Amniotic stem cell (primary cell): ENCODE measurements at regions not wholly inside any gene's neighbourhood (a gene's known extent, or its start where the extent isn't known, plus 50 kb on each side); places are given as distances from the start of the nearest gene placed in this dataset.

ENCODE experiments used
- DNase-seq: peaks from one replicate; lab custom pipeline; 2025; lab: John Stamatoyannopoulos, UW

DNA sequence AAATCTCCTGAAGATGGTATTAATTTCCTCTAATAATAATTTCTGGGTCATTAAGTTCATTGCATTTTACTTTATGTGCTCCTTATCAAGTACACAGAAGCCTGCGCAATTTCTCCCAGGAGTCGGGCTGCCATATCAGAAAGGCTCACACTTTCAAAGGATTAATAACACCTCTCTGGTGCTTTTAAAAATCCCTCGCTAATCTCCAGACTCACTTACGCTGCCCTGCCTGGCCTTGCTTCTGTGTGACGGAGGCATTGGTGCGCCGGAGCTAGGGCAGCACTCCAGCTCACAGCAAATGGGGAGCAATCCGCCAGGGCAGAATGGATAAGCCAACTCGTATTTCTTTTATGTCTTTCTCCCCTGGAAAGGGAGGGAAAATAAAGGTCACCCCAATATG, 300.8 kb downstream of the EFNB2 start:
- no peak for DNase-seq

DNA sequence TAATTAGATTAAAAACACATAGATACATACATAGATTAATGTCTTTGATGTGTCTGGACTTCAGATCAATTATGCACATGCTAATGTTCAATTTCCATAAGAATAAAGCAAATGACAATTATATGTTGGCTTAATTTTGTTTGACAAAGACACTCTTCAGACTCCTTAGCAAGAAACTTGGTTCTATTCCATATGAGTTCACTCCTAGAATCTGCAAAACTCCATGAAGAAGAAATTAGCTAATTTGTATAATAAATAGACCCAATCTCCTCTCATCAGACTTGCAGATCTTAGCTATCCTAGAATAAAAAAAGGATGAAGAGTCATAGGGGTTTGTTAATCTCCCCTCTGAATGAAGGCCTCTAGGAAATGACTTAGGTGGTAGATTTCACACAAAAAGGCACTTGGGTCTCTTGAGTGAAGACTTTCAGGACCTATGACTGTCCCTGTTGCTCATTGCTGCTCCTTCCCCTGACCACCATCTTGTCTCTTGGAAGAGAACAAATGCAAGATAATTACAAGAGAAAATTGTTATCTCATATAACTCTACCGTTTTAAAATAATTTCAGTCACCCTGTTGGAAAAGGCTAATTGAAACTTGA, 302.2 kb downstream of the EFNB2 start:
- no peak for DNase-seq

DNA sequence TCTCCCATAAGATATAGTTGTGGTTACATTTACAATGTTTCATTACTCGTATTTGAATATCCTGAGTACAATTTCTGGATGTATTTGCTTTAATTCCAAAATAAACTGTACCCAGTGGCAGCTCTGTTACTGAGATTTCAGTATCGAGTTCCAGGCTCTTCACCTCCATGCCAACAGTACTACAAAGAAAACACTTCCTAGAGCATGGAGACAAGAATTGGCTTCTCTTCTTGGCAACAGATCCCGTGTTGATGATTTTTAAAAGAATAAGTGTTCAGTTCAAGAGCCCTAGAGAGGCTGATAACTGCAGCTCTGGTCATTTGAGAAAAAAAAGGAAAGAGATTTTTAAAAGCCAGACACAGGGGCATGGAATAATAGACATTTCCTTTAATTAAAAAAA, 302.8 kb downstream of the EFNB2 start:
- DNase-seq, result no peak

DNA sequence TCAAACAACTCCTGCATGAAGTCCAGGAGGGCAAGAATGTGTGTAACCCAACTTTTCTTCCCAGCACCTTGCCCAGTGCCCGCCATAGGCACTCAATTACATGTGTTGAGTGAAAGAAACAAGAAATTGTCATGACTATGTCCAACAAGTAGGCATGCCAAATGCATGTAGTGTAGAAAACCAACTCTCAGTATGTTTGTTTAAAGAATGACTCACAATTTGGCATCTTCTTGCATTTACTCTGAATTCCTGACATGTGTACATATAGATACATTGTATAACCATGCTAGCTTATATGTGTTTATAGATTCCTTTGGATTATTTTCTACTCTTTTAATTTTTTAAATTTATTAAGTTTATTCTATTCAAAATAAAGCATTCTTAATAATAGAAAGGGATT, 305.0 kb downstream of the EFNB2 start:
- DNase-seq, result peak; percentile 16

DNA sequence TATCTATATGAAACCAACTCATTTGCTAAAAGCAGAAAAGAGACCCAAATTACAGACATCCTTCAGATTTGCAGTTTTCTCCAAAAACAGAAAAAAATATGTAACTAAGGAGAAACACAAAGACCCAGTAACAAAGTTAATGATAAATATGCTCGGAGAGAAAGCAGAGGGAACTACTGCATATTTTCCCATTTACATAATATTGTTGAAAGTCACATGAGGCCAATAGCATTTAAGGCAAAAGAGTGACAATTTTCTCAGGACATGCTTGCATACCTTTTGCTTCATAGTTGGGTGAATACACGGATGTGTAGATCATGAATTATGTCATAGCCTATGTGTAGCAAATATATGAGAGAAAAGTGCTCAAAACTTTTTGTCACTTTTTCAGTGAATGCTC, 310.3 kb downstream of the EFNB2 start:
- DNase-seq, result no peak

DNA sequence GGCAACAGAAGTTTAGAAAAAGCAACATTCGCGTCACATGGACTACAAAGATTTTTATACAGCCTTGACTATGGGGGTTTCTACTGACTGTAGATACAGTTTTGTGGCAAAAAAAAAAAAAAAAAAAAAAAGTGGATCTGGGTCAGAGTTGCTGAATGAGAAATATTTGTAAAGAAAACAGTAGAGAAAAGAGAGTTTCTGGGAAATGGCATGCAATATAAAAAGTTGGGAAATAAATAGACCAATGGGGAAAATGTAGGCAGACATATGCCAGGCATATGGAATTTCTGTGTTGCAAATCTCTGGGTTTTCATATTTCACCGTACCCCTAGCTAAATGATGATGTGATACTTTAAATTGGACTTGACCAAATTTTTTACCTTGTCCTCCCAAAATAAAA, 315.3 kb downstream of the EFNB2 start:
- DNase-seq, result no peak

DNA sequence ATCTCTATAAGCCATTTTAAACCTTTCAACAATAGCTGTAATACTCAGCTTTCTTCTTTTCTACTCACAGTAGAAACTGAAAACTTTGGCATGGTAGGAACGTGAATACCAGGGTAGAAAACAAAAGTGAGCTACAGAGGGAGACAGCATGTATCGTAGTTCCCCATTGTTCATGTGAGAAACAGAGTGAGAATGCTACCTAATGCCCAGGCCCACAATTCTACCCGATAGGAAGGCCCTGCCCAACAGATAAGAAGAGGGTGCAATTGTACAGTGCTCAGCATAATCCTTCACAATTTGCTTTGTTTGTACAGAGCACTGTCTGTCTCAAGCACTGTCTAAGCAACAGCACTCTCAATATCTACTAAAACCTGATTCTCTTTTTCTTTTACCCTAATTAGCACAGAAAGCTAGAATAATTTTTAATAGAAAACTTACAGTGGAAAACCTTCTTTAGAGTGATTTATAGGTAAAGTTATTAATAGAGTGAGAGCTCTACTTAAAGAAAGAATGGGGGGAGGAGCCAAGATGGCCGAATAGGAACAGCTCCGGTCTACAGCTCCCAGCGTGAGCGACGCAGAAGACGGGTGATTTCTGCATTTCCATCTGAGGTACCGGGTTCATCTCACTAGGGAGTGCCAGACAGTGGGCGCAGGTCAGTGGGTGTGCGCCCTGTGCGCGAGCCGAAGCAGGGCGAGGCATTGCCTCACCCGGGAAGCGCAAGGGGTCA, 322.3 kb downstream of the EFNB2 start:
- DNase-seq, result no peak

DNA sequence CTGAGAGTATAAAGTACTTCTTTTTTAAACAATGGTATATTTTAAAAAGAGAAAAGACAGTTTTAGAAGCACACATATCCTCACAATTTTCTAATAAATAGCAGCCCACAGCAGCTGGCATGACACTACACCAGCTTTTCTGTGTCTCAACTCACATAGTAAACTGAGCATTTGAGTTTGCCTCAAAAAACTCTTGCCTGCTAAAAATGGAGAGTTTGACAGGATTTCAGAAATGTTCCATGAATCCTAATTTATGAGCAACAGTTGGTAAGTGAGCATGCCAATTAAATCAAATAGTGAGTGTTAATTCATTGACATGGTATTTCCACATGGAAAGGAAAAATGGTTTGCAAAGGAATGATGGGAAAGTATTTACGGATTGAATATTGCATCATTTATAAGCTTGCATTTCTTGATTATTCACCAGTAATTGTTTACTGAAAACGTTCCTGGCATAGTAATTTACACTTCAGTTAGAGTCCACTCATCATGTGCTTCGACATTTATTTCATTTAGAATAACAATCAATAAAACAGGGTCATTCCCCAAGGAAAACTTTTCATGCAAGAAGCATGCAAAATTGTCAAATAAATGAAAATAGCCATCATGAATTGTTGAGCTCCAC, 323.0 kb downstream of the EFNB2 start:
- DNase-seq, result no peak

DNA sequence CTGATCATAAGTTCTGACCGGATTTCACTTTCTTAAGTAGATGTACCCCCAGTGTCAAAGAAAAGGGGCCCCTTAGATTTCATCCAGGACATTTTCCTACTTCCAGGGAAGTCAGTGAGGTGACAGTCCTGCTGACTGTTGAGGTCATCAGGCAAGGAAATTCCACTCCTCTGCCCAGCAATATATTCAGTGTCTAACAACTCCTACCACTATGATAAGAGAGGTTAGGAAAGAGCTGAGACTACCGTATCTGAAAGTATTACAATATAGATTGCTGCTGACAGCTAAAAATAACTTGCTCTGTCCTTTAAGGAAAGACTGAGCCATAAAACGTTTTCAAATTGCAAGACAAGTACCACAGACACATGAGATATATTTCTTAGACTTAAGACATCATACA, 325.1 kb downstream of the EFNB2 start:
- no peak for DNase-seq

DNA sequence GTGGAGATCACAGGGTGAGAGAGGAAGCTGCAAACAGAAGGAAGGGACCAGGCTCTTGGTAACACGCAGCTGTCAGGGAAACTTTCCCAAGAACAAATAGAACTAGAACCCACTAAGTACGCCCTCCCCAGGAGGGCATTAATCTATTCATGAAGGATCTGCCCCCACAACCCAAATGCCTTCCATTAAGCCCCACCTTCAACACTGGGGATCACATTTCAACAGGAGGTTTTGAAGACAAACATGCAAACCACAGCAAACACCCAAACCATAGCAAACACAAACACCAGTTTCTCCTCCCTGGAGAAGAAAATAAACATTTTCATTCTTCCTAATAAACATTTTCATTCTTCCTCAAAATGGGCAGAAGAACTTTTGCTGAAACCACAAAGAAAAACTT, 329.6 kb downstream of the EFNB2 start:
- no peak for DNase-seq

DNA sequence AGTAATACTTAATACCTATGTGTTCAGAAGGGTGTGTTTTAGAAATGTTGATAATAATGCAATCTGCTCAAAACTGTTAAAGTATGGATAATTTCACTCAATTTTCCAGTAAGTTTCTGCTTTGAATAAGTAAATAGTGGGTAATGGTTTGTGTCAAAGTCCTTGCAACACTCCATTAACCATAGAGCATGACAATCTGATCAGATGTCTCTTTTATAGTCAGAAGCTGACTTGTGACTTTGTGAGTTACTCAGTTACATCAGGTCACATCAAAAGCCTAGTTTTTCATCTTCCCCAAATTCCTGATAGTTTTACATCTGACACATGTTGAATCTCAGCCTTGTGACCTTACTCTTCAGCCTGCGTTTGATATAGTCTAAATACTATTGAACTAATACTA, 338.0 kb downstream of the EFNB2 start:
- DNase-seq, result no peak

DNA sequence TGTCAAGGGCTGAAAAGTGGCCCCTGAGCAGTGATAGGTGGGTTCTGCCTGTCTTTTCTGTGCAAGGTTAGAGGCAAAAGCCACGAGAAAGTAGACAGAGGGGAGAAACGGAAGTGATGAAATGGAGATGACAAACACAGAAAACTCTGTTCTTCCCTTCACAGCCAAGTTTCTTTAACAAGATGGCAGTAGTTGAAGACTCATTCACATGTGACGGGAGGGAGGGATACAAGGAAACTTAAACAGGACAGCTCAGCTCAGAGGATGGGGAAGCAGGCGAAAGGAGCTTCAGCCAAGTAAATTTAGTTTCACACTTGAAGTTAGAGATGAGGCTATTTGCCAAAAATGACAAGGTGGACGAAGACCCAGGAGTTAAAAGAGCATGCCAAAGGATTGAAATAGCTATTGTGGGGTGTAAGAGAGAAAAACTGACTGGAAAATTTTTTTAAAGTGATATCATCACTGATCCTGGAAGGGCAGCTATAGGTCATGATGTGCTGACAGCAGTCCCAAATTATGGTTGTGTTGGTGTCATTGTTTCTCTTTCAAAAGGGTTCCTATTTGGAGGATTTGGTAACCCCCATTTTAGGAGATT, 347.9 kb downstream of the EFNB2 start:
- DNase-seq, result no peak

DNA sequence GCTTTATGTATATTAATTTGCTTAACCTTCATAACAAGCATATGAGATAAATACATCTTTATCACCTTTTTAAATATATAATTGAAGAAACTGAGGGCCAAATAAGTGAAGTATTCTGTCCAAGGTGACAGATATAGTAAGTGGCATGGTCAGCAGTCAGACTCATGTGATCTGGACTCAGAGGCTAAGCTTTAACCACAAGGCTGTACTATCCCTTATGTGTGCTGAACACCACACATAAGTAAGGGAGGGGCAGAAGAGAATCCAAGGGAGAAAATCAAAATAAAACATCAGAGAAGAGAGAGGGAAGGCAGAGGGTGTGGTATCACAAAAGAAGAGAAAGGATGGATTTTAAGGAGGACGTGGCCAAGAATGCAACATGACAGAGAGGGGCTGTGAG, 348.4 kb downstream of the EFNB2 start:
- no peak for DNase-seq

DNA sequence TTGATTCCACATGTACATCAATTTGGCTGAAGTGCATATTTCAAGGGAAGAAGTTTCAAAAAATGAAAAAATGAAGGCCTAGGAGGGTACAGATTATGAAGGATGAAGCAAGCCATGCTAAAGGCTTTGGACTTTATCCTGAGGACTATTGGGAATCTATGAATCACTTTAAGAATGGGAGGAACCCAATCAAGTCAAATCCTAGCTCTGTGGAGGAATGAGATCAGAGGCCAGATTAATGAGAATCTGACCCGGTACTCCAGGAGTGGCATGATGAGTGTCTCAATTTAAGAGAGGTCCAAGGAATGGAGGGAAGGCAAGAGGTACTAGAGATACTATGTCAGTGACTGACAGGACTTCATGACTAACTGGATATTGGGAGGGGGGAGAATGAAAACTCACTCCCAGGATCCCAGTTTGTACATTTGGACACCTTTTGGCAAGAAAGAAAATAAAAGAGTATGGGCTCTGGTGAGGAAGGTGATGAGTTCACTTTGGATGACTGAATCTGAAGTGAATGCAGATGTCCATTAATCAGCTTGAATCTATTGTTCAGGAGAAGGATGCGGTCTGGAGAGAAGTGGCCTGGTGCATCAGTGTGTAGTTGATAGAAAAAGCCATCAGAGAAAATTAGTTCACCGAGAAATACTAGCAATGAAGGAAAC, 349.0 kb downstream of the EFNB2 start:
- DNase-seq, result no peak

DNA sequence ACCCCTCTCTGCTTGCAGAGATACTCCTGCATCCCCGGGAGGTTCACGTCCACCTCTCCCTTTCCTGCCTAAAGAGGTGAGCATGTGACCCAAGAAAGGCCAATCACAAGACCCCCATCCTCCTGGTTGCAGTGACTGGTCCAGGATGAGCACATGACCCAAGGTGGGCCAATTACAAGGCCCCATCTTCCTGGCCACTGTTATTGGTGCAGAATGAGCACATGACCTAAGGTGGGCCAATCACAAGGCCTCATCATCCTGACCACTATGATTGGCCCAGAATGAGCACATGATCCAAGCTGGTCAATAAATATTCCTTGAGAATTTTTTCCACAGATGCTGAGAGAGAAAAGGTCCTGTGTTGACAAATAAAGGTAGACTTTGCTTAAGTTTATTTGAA, 350.7 kb downstream of the EFNB2 start:
- no peak for DNase-seq

DNA sequence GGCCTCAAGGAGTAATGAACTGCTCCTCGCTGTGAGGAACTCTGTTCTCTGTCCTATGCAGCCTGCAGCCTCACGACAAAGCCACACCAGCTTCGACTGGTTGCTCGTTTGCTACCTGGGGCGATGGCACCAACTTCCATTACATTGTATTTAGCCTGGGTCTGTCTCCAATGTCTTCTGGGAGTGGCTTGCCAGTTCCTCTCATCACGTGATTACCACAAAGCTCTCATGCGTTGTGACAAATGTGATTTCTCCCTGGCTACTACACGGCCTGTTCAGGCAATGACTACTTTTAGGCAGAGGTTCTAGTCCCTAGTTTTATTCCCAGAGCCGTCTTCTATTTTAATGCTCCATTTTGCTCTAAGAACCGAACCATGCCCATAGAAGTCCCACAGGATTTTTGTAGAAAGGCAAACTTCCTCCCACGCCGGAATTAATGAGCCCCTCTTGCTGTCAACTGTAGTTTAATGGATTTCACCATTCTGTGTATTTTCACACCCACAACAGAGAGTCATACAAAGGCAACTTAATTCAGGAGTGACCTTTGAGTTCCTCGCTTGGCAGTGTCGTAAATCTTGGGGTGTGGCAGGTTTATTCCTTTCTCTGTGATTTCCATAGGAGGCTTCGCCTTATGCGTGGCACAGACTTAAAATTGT, 351.9 kb downstream of the EFNB2 start:
- DNase-seq, result no peak

DNA sequence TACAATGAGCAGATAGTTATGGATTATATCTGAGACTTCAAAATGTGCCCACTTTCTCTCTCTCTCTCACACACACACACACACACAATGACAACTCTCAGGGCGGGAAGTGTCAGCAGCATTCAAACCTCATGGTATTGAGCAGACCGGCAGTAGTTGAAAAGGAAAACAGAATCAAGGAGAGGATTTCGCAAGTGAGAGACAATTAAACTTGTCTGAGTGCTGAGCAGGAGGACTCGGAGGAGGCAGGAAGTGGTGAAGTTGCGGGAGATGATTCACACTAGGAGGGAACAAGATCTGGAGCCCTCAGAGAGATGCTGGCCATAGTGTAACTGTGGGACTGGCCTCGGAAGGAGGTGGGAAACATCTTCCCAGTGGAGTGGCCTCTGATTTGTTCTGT, 353.1 kb downstream of the EFNB2 start:
- DNase-seq, result peak; percentile 15

DNA sequence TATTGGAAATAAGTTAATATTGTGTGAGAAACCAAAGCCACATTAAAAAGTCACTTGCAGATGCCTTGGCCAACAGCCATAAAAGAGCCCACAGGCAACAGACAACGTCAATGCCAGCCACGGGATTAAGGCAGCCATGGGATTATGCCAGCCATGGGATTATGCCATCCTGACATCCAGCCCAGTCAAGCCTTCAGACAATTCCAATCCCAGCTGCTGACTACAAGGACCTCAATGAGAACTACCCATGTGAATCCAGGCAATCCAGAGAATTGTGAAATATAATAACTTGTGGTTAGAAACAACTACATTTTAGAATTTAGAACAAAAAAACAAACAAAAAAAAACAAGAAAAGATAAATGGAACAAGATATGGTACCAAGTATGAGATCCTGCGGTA, 356.6 kb downstream of the EFNB2 start:
- no peak for DNase-seq

DNA sequence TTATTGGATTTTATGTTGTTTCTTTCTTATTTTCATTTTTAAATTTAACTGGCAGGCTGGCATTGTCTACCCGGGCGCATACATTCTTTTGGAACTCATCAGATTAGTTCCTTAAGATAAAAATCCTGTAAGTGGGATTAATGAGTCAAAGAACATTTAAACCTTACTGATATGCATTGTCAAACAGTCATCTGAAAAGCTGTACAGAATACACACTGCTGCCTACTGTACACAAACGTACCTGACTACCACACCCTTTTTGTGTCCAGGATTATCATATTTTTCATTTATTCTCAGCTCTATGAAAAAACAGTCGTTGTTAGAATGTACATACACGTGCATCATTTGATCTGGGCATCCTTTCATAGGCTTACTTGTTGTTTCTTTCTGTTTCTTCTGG, 358.3 kb downstream of the EFNB2 start:
- no peak for DNase-seq

DNA sequence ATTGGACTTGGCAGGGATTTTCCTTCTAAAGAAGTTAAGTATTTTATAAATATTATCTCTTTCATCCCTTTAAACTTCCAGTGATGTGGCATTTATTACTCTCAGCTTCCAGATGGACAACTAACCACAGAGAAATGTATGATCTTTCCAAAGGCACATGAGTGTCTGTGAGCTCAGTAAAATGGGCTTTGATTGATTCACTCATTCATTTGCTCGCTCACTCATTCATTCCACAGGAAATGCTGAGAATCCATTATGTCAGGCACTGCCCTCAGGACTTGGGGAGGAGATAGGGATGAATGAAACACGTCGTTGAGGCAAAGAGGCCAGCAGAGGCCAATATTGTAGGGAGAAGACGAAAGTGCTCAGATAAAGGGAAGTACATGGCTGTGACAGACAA, 359.3 kb downstream of the EFNB2 start:
- DNase-seq, result peak; percentile 2

DNA sequence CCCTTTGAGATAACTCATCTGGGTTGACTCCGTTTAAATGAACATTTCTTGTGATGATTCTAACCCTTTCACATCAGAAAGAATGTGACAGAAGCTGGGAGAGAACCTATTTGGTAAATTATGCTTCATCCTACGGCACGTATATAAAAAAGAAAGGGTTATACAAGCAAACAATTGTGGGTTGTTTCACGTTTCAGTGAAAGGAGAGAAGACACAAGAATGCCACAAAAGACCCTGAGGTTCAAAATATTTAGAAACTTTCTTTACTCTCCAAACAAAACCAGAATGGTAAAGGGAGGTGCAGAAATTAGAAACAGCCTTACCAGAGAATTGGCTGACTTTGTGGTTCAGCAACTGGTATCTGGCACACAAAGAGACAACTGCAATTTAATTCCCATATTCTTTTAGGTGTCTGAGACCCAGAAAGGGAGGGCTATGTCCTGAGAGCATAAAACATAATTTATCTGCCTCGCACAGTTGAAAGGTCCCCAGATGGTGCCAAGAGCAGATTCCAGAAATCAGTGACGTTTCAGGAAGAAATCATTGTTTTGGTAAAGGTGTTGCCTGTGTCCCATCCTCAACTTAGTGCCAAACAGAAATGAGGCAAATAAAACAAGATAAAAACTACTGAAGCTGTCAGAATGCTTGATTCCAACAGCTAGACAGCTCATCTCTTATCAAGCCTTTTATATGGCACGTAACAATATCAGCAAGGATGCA, 361.4 kb downstream of the EFNB2 start:
- no peak for DNase-seq

DNA sequence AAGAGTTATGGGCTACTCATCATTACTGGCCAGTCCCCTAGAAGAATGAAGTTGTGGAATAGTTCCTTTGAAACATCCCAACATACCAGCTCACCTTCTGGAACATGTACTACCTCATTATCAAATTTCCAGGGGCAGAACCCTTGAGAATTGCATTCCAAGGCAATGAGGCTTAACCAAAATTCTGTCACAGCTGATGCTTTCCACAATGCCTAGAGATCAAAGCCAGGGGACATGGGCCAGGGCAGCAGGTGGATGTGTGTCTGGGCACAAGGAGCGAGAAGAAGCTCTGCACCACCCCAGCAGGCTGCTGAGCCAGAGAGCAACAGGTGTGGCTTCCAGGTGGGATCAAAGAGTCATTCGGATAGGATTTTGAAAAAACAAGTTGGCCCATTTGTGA, 362.1 kb downstream of the EFNB2 start:
- no peak for DNase-seq
